ENCODE measurements at regions not wholly inside any gene's neighbourhood (a gene's known extent, or its start where the extent isn't known, plus 50 kb on each side); places are given as distances from the start of the nearest gene placed in this dataset.

DNA sequence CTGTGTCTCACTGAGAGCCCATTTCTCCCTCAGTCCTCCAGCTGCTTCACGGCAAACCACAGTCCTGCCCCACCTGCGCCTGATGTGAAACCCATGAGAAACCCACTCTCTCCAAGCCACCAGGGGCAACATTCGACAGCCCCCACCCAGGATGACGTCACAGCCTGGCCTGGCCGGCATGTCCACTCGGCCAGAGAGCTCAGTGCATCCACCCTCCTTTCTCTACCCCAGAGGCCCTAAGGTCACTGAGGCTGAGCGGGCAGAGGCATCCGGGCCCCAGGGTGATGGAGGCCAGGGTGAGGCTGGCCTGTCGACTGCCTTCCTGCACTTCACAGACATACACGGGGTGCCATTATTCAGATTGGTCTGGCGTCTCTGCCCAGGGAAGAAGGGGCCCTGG, 402.7 kb upstream of the MYT1L start:
- Histone ChIP-seq H3K4me1 (no peaks in the 10 kb centered on the region), H3K36me3 (no peaks in the 10 kb centered on the region), H3K9me3 (no peaks in the 10 kb centered on the region), H3K27me3 (no peaks in the 10 kb centered on the region), H3K4me3 (ENCODE audit: low read depth, low read length) (no peak overlapping the region)
- DNase-seq = no peak
- TF ChIP-seq, protein P1, sequence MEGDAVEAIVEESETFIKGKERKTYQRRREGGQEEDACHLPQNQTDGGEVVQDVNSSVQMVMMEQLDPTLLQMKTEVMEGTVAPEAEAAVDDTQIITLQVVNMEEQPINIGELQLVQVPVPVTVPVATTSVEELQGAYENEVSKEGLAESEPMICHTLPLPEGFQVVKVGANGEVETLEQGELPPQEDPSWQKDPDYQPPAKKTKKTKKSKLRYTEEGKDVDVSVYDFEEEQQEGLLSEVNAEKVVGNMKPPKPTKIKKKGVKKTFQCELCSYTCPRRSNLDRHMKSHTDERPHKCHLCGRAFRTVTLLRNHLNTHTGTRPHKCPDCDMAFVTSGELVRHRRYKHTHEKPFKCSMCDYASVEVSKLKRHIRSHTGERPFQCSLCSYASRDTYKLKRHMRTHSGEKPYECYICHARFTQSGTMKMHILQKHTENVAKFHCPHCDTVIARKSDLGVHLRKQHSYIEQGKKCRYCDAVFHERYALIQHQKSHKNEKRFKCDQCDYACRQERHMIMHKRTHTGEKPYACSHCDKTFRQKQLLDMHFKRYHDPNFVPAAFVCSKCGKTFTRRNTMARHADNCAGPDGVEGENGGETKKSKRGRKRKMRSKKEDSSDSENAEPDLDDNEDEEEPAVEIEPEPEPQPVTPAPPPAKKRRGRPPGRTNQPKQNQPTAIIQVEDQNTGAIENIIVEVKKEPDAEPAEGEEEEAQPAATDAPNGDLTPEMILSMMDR (IDR thresholded peaks at IDR 0.05; ENCODE audit: low read depth, low read length) = no peak

DNA sequence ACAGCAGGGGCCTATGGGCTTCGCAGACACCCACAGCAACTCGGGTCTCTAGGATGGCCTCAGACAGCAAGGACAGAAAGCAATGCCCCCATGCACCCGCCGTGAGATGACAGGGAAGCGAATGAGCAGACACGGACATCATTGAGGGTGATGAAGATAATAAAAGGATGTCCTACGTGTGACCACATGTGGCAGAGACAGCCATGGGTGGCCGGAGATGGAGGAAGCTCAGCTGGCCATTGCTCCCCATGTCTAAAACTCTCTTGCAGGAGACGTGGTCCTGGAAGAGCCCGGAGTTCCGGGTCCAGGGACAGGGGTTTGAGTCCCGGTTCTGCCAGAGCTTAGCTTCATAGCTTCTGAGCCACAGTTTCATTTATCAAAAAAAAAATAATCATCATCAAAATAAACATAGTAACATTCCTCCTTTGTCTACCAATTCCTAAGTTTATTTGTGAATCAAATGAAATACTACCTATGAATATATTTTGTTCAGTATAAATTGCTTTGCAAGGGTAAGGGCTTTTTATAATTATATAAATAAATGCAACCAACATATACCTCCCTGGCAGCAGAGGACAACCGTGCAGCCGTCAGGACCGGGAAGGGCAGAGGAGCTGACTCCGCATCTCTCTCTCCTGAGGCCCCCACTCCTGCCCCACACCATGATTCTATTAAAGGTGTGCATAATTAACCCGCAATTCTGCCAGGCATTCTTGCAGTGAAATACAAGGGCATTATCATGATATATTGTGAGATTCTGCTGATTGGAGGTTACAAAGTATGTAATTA, 401.4 kb upstream of the MYT1L start:
- no peaks in the 10 kb centered on the region for H3K36me3 ChIP-seq
- TF ChIP-seq, protein P1 (IDR thresholded peaks at IDR 0.05; ENCODE audit: low read depth, low read length) = no peak
- no peak for DNase-seq
- no peaks in the 10 kb centered on the region for H3K9me3 ChIP-seq
- no peaks in the 10 kb centered on the region for H3K4me1 ChIP-seq
- no peak overlapping the region for H3K4me3 ChIP-seq (ENCODE audit: low read depth, low read length)
- no peaks in the 10 kb centered on the region for H3K27me3 ChIP-seq

DNA sequence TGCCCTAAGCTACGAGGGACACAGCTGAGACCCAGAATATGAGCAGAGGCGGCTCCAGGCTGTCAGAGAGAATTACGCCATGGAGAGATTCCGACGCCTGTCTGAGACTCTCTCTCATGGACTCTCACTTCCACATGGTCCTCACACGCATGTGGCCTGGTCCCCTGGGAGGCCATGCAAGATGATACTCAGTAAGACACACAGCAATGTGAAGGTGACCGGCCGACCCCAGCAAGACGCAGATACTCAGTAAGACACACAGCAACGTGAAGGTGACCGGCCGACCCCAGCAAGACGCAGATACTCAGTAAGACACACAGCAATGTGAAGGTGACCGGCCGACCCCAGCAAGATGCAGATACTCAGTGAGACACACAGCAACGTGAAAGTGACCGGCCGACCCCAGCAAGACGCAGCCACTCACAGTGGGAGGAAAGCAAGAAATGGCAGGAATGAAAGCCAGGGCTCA, 400.8 kb upstream of the MYT1L start:
- TF ChIP-seq, protein P1 (IDR thresholded peaks at IDR 0.05; ENCODE audit: low read depth, low read length) = no peak
- no peak overlapping the region for H3K4me3 ChIP-seq (ENCODE audit: low read depth, low read length)
- H3K27me3 ChIP-seq = no peaks in the 10 kb centered on the region
- no peak for DNase-seq
- no peaks in the 10 kb centered on the region for H3K4me1 ChIP-seq
- no peaks in the 10 kb centered on the region for H3K9me3 ChIP-seq
- H3K36me3 ChIP-seq = no peaks in the 10 kb centered on the region

DNA sequence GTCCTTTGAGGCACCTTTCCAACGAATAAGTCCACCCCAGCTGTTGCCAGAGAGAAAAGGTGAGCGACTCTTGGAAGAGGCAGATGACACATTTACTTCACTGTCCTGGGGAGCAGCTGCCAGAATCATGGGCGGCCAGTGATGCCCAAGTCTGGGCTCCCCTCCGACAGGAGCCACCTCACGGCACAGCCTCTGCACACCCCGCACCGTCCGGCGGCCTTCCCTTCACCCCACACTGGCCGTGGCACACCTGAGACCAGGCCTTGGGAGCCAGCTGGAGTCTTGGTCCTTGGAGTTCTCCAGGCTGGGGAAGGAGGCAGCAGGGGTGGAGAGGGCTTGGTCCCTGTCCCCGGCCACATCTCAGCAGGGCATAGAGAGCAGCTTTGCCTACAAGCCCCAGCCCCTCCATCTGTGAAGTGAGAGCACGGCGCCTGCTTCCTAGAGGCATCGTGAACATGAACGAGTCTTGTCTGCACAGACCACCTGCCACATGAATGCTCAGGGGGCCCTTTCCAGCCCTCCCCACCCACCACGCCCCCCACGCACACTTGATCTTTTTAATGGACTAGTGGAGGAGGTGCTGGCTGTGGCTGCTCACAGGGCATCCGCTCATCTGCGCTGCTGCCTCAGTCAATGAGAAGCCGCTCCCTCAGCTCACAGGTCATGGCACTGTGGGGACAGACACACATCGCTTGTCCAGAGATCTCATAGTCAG, 400.2 kb upstream of the MYT1L start:
- H3K36me3 ChIP-seq = no peaks in the 10 kb centered on the region
- no peak for DNase-seq

GRCh38 chr2:2730301-2730833, 399.3 kb upstream of the MYT1L start:
- H3K4me3 ChIP-seq (ENCODE audit: low read depth, low read length) = no peak overlapping the region
- TF ChIP-seq, protein P1 (IDR thresholded peaks at IDR 0.05; ENCODE audit: low read depth, low read length) = no peak
- no peaks in the 10 kb centered on the region for H3K27me3 ChIP-seq
- no peak for DNase-seq
- no peaks in the 10 kb centered on the region for H3K9me3 ChIP-seq
- no peaks in the 10 kb centered on the region for H3K36me3 ChIP-seq
- no peaks in the 10 kb centered on the region for H3K4me1 ChIP-seq

More for the DNA sequence above, 400.2 kb upstream of the MYT1L start:
- TF ChIP-seq, protein P1 (IDR thresholded peaks at IDR 0.05; ENCODE audit: low read depth, low read length) = no peak
- no peak overlapping the region for H3K4me3 ChIP-seq (ENCODE audit: low read depth, low read length)
- H3K4me1 ChIP-seq = no peaks in the 10 kb centered on the region
- H3K27me3 ChIP-seq = no peaks in the 10 kb centered on the region
- H3K9me3 ChIP-seq = no peaks in the 10 kb centered on the region

All from BE2C (cell line).